ENCODE measurements at regions not wholly inside any gene's neighbourhood (a gene's known extent, or its start where the extent isn't known, plus 50 kb on each side); places are given as distances from the start of the nearest gene placed in this dataset.

DNA sequence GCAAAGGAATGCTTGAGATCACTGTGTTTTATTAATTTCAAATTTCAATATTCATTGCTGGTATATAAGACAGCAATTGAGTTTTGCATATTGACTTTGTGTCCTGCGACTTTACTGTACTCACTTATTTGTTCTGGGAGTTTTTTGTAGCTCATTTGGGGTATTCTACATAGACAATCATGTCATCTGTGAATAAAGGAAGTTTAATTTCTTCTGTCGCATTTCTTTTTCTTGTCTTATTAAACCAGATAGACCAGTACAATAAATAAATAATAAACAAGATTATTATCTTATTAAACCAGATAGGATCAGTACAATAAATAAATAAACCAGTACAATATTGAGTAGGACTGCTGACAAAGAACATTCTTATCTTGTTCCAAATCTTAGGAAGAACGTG lies 448.2 kb downstream of the RPS24 start:
- no peak for DNase-seq (ENCODE audit: low read depth)
- H3K4me3 ChIP-seq (ENCODE audit: low read depth, low read length), result no peak overlapping the region
- TF ChIP-seq, protein P1, sequence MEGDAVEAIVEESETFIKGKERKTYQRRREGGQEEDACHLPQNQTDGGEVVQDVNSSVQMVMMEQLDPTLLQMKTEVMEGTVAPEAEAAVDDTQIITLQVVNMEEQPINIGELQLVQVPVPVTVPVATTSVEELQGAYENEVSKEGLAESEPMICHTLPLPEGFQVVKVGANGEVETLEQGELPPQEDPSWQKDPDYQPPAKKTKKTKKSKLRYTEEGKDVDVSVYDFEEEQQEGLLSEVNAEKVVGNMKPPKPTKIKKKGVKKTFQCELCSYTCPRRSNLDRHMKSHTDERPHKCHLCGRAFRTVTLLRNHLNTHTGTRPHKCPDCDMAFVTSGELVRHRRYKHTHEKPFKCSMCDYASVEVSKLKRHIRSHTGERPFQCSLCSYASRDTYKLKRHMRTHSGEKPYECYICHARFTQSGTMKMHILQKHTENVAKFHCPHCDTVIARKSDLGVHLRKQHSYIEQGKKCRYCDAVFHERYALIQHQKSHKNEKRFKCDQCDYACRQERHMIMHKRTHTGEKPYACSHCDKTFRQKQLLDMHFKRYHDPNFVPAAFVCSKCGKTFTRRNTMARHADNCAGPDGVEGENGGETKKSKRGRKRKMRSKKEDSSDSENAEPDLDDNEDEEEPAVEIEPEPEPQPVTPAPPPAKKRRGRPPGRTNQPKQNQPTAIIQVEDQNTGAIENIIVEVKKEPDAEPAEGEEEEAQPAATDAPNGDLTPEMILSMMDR (IDR thresholded peaks at IDR 0.05; ENCODE audit: insufficient read depth, low read depth, low read length), result no peak

DNA sequence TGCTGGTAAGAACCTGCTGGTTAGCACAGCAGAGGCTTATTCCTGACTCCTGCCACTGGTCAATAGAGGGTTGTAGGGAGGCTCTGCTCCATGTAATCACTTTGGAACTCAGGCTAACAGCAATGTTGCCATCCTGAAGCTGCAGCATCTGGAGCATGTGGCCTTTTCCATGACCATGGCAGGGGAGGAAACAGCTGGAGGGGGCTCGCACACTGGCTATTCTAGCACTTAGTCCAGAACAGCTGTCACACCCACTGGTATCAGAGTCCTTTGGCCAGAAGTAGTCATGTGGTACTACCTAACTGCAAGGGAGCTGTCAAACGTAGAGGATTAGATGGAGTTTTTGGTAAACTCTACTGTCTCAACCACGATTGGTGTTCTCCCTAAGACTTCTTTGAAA lies 450.0 kb downstream of the RPS24 start:
- TF ChIP-seq, protein P1 (IDR thresholded peaks at IDR 0.05; ENCODE audit: insufficient read depth, low read depth, low read length), result no peak
- no peak for DNase-seq (ENCODE audit: low read depth)
- no peak overlapping the region for H3K4me3 ChIP-seq (ENCODE audit: low read depth, low read length)

DNA sequence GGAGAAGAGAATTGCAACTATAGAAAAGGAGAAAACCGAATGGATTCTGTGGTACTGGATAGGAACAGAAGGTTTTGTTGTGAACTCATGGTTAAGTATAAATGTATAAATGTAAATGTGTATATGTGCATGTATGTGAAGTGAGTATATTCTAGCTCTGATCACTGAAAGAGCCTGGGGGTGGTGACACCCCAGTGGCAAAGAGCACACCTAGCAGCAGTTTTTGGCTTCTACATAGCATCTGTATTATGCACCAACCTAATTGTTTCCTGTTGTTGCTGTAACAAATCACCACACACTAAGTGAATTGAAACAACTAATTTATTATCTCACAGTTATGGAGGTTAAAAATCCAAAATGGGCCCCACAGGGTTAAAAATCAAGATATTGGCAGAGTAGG lies 455.4 kb downstream of the RPS24 start:
- H3K4me3 ChIP-seq (ENCODE audit: low read depth, low read length), result no peak overlapping the region
- TF ChIP-seq, protein P1 (IDR thresholded peaks at IDR 0.05; ENCODE audit: insufficient read depth, low read depth, low read length), result no peak
- DNase-seq (ENCODE audit: low read depth), result no peak

DNA sequence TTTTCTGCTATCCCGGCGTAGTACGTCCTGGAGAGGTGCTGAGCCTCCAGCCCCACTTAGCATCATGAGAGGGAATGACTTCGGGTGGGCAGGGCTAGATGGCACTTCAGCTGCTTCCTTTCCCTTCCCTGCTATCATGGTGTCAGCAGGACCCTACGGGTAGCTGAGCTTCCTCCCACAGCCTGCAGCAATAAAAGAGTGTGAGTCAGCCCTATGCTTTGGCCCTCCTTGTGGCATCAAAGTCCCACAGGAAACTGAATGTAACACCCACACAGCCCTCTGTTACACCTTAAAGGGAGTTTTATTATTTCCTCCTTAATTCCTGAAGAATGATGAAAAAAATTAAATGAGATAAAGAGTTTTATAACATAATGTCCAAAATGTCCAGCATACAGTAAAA lies 458.1 kb downstream of the RPS24 start:
- no peak for DNase-seq (ENCODE audit: low read depth)
- TF ChIP-seq, protein P1 (IDR thresholded peaks at IDR 0.05; ENCODE audit: insufficient read depth, low read depth, low read length), result no peak
- H3K4me3 ChIP-seq (ENCODE audit: low read depth, low read length), result no peak overlapping the region

DNA sequence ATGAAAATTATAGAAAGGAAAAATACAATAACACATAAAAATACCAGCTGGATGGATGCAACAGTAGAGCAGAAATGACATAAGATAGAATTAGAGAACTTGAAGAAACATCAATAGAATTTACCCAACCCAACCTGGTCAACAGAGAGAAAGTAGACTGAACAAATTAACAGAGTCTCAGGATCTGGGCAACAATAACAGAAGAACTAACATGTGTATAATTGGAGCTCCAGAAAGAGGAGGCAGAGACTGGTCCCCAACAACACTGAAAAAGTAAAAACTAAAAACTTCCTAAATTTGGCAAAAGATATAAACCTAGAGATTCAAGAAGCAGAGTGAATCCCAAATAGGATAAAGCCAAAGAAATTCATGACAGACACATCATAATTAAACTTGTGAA lies 458.8 kb downstream of the RPS24 start:
- no peak overlapping the region for H3K4me3 ChIP-seq (ENCODE audit: low read depth, low read length)
- no peak for DNase-seq (ENCODE audit: low read depth)
- TF ChIP-seq, protein P1 (IDR thresholded peaks at IDR 0.05; ENCODE audit: insufficient read depth, low read depth, low read length), result no peak

DNA sequence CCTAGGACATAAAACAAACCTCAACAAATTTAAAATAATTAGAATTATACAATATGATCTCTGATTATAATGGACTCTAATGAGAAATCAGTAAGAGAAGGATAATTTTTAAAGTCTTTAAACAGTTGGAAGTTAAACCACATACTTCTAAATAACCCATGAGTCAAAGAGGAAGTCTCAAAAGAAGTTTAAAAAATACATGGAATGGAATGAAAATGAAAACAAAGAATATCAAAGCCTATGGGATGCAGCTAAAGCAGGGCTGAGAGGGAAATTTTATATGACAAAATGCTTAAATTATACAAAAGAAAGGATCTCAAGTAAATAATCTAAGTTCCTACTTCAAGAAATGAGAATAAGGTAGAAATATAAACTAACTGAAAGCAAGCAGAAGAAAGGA lies 460.5 kb downstream of the RPS24 start:
- no peak for DNase-seq (ENCODE audit: low read depth)
- H3K4me3 ChIP-seq (ENCODE audit: low read depth, low read length), result no peak overlapping the region
- TF ChIP-seq, protein P1 (IDR thresholded peaks at IDR 0.05; ENCODE audit: insufficient read depth, low read depth, low read length), result no peak

DNA sequence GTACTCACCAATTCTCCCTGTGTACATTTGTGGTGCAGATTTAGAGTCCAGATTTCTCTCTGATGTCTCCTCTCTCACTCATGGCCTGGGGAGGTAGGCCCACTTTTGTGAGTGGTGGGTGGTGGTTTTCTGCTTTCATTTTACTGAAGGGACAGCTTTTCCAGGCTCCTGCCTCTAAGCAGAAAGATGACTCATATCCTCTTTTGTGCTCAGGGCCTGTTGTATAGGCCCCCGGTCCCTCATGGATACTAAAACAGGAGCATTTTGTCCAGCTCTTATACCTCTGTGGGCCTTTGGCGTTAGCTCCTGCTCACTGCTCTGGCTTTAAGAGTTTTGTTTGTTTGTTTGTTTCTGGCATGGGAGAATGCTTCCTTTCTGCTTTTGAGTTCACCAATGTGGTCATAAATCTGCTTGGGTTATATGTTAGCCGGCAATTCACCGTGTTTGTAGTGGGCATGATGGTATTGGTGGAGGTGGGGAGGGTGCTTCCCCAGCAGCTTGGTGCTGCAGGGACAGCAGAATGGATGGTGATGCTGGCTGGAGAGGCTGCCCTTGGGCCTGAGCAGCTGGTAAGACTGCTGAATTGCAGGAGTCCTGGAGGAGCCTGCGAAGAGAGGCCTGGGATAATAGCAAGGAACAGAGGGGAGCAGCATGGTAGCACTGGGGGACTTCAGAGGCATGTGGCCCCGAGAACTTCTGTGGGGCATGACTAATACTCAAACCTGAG lies 468.7 kb downstream of the RPS24 start:
- peak; percentile 44 for DNase-seq (ENCODE audit: low read depth)
- no peak overlapping the region for H3K4me3 ChIP-seq (ENCODE audit: low read depth, low read length)
- TF ChIP-seq, protein P1 (IDR thresholded peaks at IDR 0.05; ENCODE audit: insufficient read depth, low read depth, low read length), result no peak

All from fibroblast of villous mesenchyme (primary cell).